ENCODE measurements at regions not wholly inside any gene's neighbourhood (a gene's known extent, or its start where the extent isn't known, plus 50 kb on each side); places are given as distances from the start of the nearest gene placed in this dataset.

DNA sequence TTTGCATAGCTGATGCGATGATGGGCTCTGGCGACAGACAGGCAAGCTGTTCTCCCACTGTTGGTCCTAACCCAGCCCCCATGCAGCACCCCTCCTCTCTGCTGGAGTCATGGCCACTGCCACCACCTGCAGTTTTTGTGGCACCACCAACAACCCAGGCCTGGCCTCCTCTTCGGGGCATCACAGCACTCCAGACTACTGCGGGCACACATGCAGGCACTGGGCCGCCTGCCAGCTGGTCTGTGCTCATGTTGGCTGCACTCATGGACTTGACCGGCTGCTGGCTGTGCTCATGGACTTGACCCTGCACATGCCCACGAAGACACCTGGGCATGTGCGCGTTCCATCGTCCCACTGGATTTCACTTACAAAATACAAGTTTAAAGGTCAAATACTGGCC lies 130.9 kb upstream of the TMEM108 start:
- H3K27ac ChIP-seq = no peak overlapping the region
- TF ChIP-seq ZFX (IDR thresholded peaks at IDR 0.05) (no peak), CTCF (conservative IDR thresholded peaks at IDR 0.05) (no peak)

- TF ChIP-seq CTCF (conservative IDR thresholded peaks at IDR 0.05) (no peak), ZFX (IDR thresholded peaks at IDR 0.05) (no peak)
- no peak overlapping the region for H3K27ac ChIP-seq
These were observed 137.7 kb upstream of the TMEM108 start for GRCh38 chr3:132900481-132900880.

- no peak for TF ChIP-seq CTCF (conservative IDR thresholded peaks at IDR 0.05)
- no peak for TF ChIP-seq ZFX (IDR thresholded peaks at IDR 0.05)
- H3K27ac ChIP-seq = no peak overlapping the region
These were observed 140.1 kb upstream of the TMEM108 start for GRCh38 chr3:132898141-132898540.

GRCh38 chr3:132892956-132893355 lies 145.2 kb upstream of the TMEM108 start:
- no peak for TF ChIP-seq ZFX (IDR thresholded peaks at IDR 0.05)
- TF ChIP-seq CTCF (conservative IDR thresholded peaks at IDR 0.05) = no peak
- no peak overlapping the region for H3K27ac ChIP-seq

DNA sequence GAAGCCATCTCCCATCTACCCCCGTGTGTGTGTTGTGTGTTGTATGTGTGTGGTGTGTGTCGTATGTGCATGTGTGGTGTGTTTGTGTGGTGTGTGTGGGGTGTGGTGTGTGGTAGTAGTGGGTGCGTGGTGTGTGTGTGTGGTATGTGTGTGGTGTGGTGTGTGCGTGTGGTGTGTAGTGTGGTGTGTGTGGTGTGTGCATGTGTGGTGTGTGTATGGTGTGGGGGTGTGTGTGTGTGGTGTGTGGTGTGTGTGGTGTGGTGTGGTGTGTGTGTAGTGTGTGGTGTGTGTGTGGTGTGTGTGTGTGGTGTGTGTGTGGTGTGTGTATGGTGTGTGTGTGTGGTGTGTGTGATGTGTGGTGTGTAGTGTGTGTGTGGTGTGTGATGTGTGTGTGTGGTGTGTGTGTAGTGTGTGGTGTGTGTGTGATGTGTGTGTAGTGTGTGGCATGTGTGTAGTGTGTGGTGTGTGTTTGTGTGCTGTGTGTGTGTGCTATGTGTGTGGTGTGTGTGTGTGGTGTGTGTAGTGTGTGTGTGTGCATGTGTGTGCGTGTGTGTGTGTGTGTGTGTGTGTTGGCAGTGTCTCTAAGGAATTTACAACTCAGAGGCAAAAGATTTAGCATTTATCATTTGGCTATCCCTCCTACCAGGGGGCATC lies 156.3 kb upstream of the TMEM108 start:
- TF ChIP-seq CTCF (conservative IDR thresholded peaks at IDR 0.05) (no peak), ZFX (IDR thresholded peaks at IDR 0.05) (no peak)
- no peak overlapping the region for H3K27ac ChIP-seq

DNA sequence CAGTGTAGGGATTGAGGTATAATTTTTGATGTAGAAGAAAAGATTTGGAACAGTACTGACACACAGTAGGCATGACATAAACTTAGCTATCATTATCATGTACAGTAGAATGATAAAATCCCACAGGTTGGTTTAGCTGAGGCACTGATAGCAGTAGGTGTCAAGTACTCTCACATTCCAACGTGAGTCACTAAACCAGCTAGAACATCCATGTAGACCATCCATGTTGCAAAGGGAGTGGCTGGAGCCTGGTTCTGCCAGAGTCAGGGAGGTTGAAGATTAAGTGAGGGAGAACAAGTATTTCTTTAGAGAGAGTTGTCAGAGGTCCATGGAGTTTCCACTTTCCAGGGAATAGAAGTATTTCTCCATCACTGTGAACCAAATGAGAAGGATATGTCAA lies 157.2 kb upstream of the TMEM108 start:
- H3K27ac ChIP-seq = no peak overlapping the region
- TF ChIP-seq ZFX (IDR thresholded peaks at IDR 0.05) (no peak), CTCF (conservative IDR thresholded peaks at IDR 0.05) (no peak)

DNA sequence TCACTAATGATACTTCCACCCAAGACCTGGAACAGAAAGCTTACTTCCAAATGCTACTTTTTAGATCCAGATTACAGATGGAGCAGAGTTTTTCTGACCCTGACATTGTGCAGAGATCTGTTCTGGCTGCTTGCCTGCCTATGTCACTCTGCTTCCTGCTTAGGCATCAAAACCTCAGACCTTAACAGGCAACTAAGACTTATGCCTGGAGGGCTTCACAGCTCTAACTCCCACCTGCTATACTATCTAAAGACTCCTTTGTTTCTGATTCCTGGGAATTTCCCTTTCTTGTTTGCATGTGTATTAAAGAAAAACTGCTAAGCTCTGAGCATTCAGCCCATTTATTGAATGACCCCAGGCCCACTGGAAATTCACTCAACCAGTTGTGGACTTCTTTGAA lies 157.4 kb upstream of the NPHP3 start:
- H3K27ac ChIP-seq = no peak overlapping the region
- TF ChIP-seq CTCF (conservative IDR thresholded peaks at IDR 0.05) = no peak
- TF ChIP-seq ZFX (IDR thresholded peaks at IDR 0.05) = no peak
